SU-DHL-6 (cell line): ENCODE measurements at regions not wholly inside any gene's neighbourhood (a gene's known extent, or its start where the extent isn't known, plus 50 kb on each side); places are given as distances from the start of the nearest gene placed in this dataset.

Experiments used
- H2AFZ ChIP-seq: fragments of 200-600 bp; sonication (generic); 2 replicates; pipeline ENCODE4 v1.6.1; 2014; ENCODE audit warnings: low read depth, mild to moderate bottlenecking, moderate library complexity, mixed read lengths, antibody characterized with exemption, low read length; ENCODE audit not compliant: severe bottlenecking
- H3F3A ChIP-seq: fragments of 200-600 bp; shearing (Covaris generic); 2 replicates; pipeline ENCODE4 v1.6.0; 2016; ENCODE audit warnings: antibody characterized with exemption, mild to moderate bottlenecking; ENCODE audit not compliant: insufficient read depth
- H3K27ac ChIP-seq: fragments of 200-600 bp; sonication (generic); 2 replicates; pipeline ENCODE4 v1.5.1; 2016; ENCODE audit warnings: low read depth, mild to moderate bottlenecking, low read length, moderate library complexity, mixed read lengths
- H3K27me3 ChIP-seq: fragments of 200-600 bp; sonication (generic), shearing (Covaris generic); 2 replicates; pipeline ENCODE4 v1.6.0; 2014; ENCODE audit warnings: mild to moderate bottlenecking, low read length
- H3K36me3 ChIP-seq: fragments of 200-600 bp; sonication (generic); 2 replicates; pipeline ENCODE4 v1.6.1; 2014; ENCODE audit warnings: mild to moderate bottlenecking, low read length, mixed read lengths
- H3K4me2 ChIP-seq: fragments of 300-600, 200-600 bp; shearing (Covaris generic), sonication (generic); 2 replicates; pipeline ENCODE4 v1.6.0; 2014; ENCODE audit warnings: low read length, low read depth, mild to moderate bottlenecking; ENCODE audit not compliant: poor library complexity, severe bottlenecking
- H3K4me3 ChIP-seq: fragments of 200-600 bp; sonication (generic); 2 replicates; pipeline ENCODE4 v1.5.1; 2014; ENCODE audit warnings: antibody characterized with exemption, low read length, mild to moderate bottlenecking, mixed read lengths; ENCODE audit not compliant: insufficient read depth, poor library complexity, severe bottlenecking
- H3K79me2 ChIP-seq: fragments of 200-600 bp; sonication (generic); 2 replicates; pipeline ENCODE4 v1.6.1; 2014; ENCODE audit warnings: mild to moderate bottlenecking, low read length, moderate library complexity; ENCODE audit not compliant: insufficient read depth
- H3K9ac ChIP-seq: fragments of 200-600 bp; sonication (generic); 2 replicates; pipeline ENCODE4 v1.7.0; 2014; ENCODE audit warnings: mild to moderate bottlenecking, low read length
- H3K9me2 ChIP-seq: fragments of 200-600 bp; sonication (generic); replicated peaks from 2 replicates; pipeline ENCODE4 v1.6.1; 2014; ENCODE audit warnings: low read length; ENCODE audit not compliant: insufficient read depth
- H3K9me3 ChIP-seq: fragments of 200-600 bp; sonication (generic); 2 replicates; pipeline ENCODE4 v1.6.1; 2014; ENCODE audit warnings: low read length, mixed read lengths; ENCODE audit not compliant: insufficient read depth
- H4K20me1 ChIP-seq: fragments of 200-600 bp; sonication (generic); 2 replicates; pipeline ENCODE4 v1.6.1; 2014; ENCODE audit warnings: low read depth, mild to moderate bottlenecking, antibody characterized with exemption, low read length, moderate library complexity, mixed read lengths
- CTCF ChIP-seq: fragments of 200-600 bp; sonication (generic); IDR thresholded peaks from one replicate; pipeline ENCODE4 v1.5.1; 2017; ENCODE audit warnings: antibody characterized with exemption, mild to moderate bottlenecking, low read length, moderate library complexity; ENCODE audit not compliant: insufficient read depth, poor library complexity, severe bottlenecking
- EZH2phosphoT487 ChIP-seq: fragments of 200-600 bp; sonication (generic), shearing (Covaris generic); conservative IDR thresholded peaks from 2 replicates; pipeline ENCODE4 v1.6.1; 2018; ENCODE audit warnings: mild to moderate bottlenecking, antibody characterized with exemption, low read length, moderate library complexity, mixed read lengths

- no peak overlapping the region for H3K9ac ChIP-seq
- TF ChIP-seq CTCF (no peak), EZH2phosphoT487 (no peak)
- no peak overlapping the region for H3K4me3 ChIP-seq
- H3K4me2 ChIP-seq, result no peak overlapping the region
- no peaks in the 10 kb centered on the region for H4K20me1 ChIP-seq
- no peaks in the 10 kb centered on the region for H3K9me2 ChIP-seq
- H3K36me3 ChIP-seq, result no peaks in the 10 kb centered on the region
- H3K9me3 ChIP-seq, result no peaks in the 10 kb centered on the region
- H3F3A ChIP-seq, result no peaks in the 10 kb centered on the region
- no peaks in the 10 kb centered on the region; the same call in 1 of the 2 replicates for H3K27me3 ChIP-seq
- no peak overlapping the region for H2AFZ ChIP-seq
- no peaks in the 10 kb centered on the region for H3K79me2 ChIP-seq
- H3K27ac ChIP-seq, result no peak overlapping the region
These were observed 739.2 kb downstream of the VRK1 start for GRCh38 chr14:97536421-97536820.

- no peaks in the 10 kb centered on the region for H3K9me3 ChIP-seq
- no peaks in the 10 kb centered on the region for H3F3A ChIP-seq
- H3K4me2 ChIP-seq, result no peak overlapping the region
- H3K9me2 ChIP-seq, result no peaks in the 10 kb centered on the region
- no peaks in the 10 kb centered on the region; the same call in 1 of the 2 replicates for H3K27me3 ChIP-seq
- no peak overlapping the region for H3K9ac ChIP-seq
- no peaks in the 10 kb centered on the region for H4K20me1 ChIP-seq
- H2AFZ ChIP-seq, result no peak overlapping the region
- no peaks in the 10 kb centered on the region for H3K79me2 ChIP-seq
- TF ChIP-seq EZH2phosphoT487 (no peak), CTCF (no peak)
- H3K27ac ChIP-seq, result no peak overlapping the region
- no peaks in the 10 kb centered on the region for H3K36me3 ChIP-seq
- H3K4me3 ChIP-seq, result no peak overlapping the region
These were observed 741.7 kb downstream of the VRK1 start for GRCh38 chr14:97538749-97539410.

- H3K9me3 ChIP-seq, result no peaks in the 10 kb centered on the region
- H3K4me2 ChIP-seq, result no peak overlapping the region
- no peaks in the 10 kb centered on the region for H3K9me2 ChIP-seq
- H3F3A ChIP-seq, result no peaks in the 10 kb centered on the region
- no peak overlapping the region for H3K9ac ChIP-seq
- H2AFZ ChIP-seq, result no peak overlapping the region
- H3K27ac ChIP-seq, result no peak overlapping the region
- no peaks in the 10 kb centered on the region; the same call in 1 of the 2 replicates for H3K27me3 ChIP-seq
- no peaks in the 10 kb centered on the region for H3K36me3 ChIP-seq
- no peak for TF ChIP-seq EZH2phosphoT487
- TF ChIP-seq CTCF, result no peak
- H4K20me1 ChIP-seq, result no peaks in the 10 kb centered on the region
- H3K79me2 ChIP-seq, result no peaks in the 10 kb centered on the region
- no peak overlapping the region for H3K4me3 ChIP-seq
These were observed 742.2 kb downstream of the VRK1 start for GRCh38 chr14:97539411-97539795.
